DOHH2 (cell line): ENCODE measurements at regions not wholly inside any gene's neighbourhood (a gene's known extent, or its start where the extent isn't known, plus 50 kb on each side); places are given as distances from the start of the nearest gene placed in this dataset.

Source experiments
- H3F3A ChIP-seq: fragments of 200-600 bp; sonication (generic), shearing (Covaris generic); 2 replicates; pipeline ENCODE4 v1.6.0; 2016; ENCODE audit warnings: antibody characterized with exemption, mild to moderate bottlenecking; ENCODE audit not compliant: control insufficient read depth, insufficient read depth
- H3K27ac ChIP-seq: fragments of 200-600 bp; sonication (generic); 2 replicates; pipeline ENCODE4 v1.5.1; 2014; ENCODE audit warnings: low read depth, mild to moderate bottlenecking, low read length, moderate library complexity
- H3K27me3 ChIP-seq: fragments of 200-600 bp; sonication (generic); 2 replicates; pipeline ENCODE4 v1.6.1; 2014; ENCODE audit warnings: mild to moderate bottlenecking, low read length, mixed read lengths; ENCODE audit not compliant: control insufficient read depth
- H3K36me3 ChIP-seq: fragments of 200-600 bp; sonication (generic); 2 replicates; pipeline ENCODE4 v1.6.1; 2014; ENCODE audit warnings: mild to moderate bottlenecking, low read length, moderate library complexity, mixed read lengths; ENCODE audit not compliant: control insufficient read depth
- H3K4me1 ChIP-seq: fragments of 200-600 bp; sonication (generic); 2 replicates; pipeline ENCODE4 v1.6.1; 2014; ENCODE audit warnings: mild to moderate bottlenecking, low read length, mixed read lengths; ENCODE audit not compliant: control insufficient read depth
- H3K4me2 ChIP-seq: fragments of 200-600 bp; sonication (generic); 2 replicates; pipeline ENCODE4 v1.6.0; 2014; ENCODE audit warnings: mild to moderate bottlenecking, low read length, moderate library complexity
- H3K4me3 ChIP-seq: fragments of 200-600 bp; sonication (generic); 2 replicates; pipeline ENCODE4 v1.5.1; 2014; ENCODE audit warnings: mild to moderate bottlenecking, low read length, mixed read lengths
- H3K79me2 ChIP-seq: fragments of 200-600 bp; sonication (generic); 2 replicates; pipeline ENCODE4 v1.6.1; 2014; ENCODE audit warnings: mild to moderate bottlenecking, low read length, mixed read lengths; ENCODE audit not compliant: control insufficient read depth
- H3K9me2 ChIP-seq: fragments of 200-600 bp; sonication (generic); replicated peaks from 2 replicates; pipeline ENCODE4 v1.6.1; 2014; ENCODE audit warnings: mild to moderate bottlenecking, low read length, mixed read lengths; ENCODE audit not compliant: control insufficient read depth
- H3K9me3 ChIP-seq: fragments of 200-600 bp; sonication (generic); 2 replicates; pipeline ENCODE4 v1.6.1; 2014; ENCODE audit warnings: antibody characterized with exemption, low read length, mixed read lengths; ENCODE audit not compliant: control insufficient read depth, insufficient read depth
- H4K20me1 ChIP-seq: fragments of 200-600 bp; sonication (generic); 2 replicates; pipeline ENCODE4 v1.6.0; 2014; ENCODE audit warnings: low read depth, mild to moderate bottlenecking, antibody characterized with exemption, low read length, moderate library complexity; ENCODE audit not compliant: control insufficient read depth, insufficient read depth
- CTCF ChIP-seq: fragments of 200-600 bp; sonication (generic); IDR thresholded peaks from one replicate; pipeline ENCODE4 v1.5.1; 2014; ENCODE audit warnings: antibody characterized with exemption, mild to moderate bottlenecking, low read depth, low read length; ENCODE audit not compliant: poor library complexity, severe bottlenecking
- EZH2phosphoT487 ChIP-seq: fragments of 200-600 bp; sonication (generic); IDR thresholded peaks from 2 replicates; pipeline ENCODE4 v1.6.1; 2017; ENCODE audit warnings: borderline replicate concordance, mild to moderate bottlenecking, antibody characterized with exemption, low read length, moderate library complexity, mixed read lengths

- Histone ChIP-seq H3K27ac (no peak overlapping the region), H3K36me3 (no peaks in the 10 kb centered on the region), H3K4me2 (no peak overlapping the region), H3K9me3 (no peaks in the 10 kb centered on the region), H3K79me2 (no peaks in the 10 kb centered on the region), H3K4me3 (no peak overlapping the region), H3K27me3 (no peaks in the 10 kb centered on the region), H3K4me1 (no peaks in the 10 kb centered on the region), H3F3A (no peaks in the 10 kb centered on the region), H4K20me1 (no peaks in the 10 kb centered on the region), H3K9me2 (no peaks in the 10 kb centered on the region)
- TF ChIP-seq CTCF, result no peak
- TF ChIP-seq EZH2phosphoT487, result no peak
Observed at GRCh38 chr1:219380463-219380862, 206.8 kb downstream of the LYPLAL1 start.

GRCh38 chr1:219379691-219380090 is 206.0 kb downstream of the LYPLAL1 start:
- Histone ChIP-seq H3K4me1 (no peaks in the 10 kb centered on the region), H3K79me2 (no peaks in the 10 kb centered on the region), H3K27ac (no peak overlapping the region), H3K9me2 (no peaks in the 10 kb centered on the region), H3K36me3 (no peaks in the 10 kb centered on the region), H3K4me3 (no peak overlapping the region), H3K27me3 (no peaks in the 10 kb centered on the region), H3F3A (no peaks in the 10 kb centered on the region), H4K20me1 (no peaks in the 10 kb centered on the region), H3K4me2 (no peak overlapping the region), H3K9me3 (no peaks in the 10 kb centered on the region)
- TF ChIP-seq EZH2phosphoT487 (no peak), CTCF (no peak)

- no peaks in the 10 kb centered on the region for H4K20me1 ChIP-seq
- H3K79me2 ChIP-seq, result no peaks in the 10 kb centered on the region
- no peaks in the 10 kb centered on the region for H3K27me3 ChIP-seq
- H3K4me2 ChIP-seq, result no peak overlapping the region
- no peaks in the 10 kb centered on the region for H3K4me1 ChIP-seq
- no peaks in the 10 kb centered on the region for H3F3A ChIP-seq
- H3K36me3 ChIP-seq, result no peaks in the 10 kb centered on the region
- no peaks in the 10 kb centered on the region for H3K9me2 ChIP-seq
- H3K27ac ChIP-seq, result no peak overlapping the region
- no peak for TF ChIP-seq EZH2phosphoT487
- no peak for TF ChIP-seq CTCF
- H3K4me3 ChIP-seq, result no peak overlapping the region
- no peaks in the 10 kb centered on the region for H3K9me3 ChIP-seq
Observed at GRCh38 chr1:219374636-219375035, 201.0 kb downstream of the LYPLAL1 start.

- Histone ChIP-seq H3K9me2 (no peaks in the 10 kb centered on the region), H3K9me3 (no peaks in the 10 kb centered on the region), H3K36me3 (no peaks in the 10 kb centered on the region), H3K4me2 (no peak overlapping the region), H3F3A (no peaks in the 10 kb centered on the region), H4K20me1 (no peaks in the 10 kb centered on the region), H3K27me3 (no peaks in the 10 kb centered on the region), H3K79me2 (no peaks in the 10 kb centered on the region), H3K4me3 (no peak overlapping the region), H3K4me1 (no peaks in the 10 kb centered on the region), H3K27ac (no peak overlapping the region)
- no peak for TF ChIP-seq CTCF
- no peak for TF ChIP-seq EZH2phosphoT487
Observed at GRCh38 chr1:219374046-219374566, 200.4 kb downstream of the LYPLAL1 start.
